HepG2 (cell line): ENCODE measurements at regions not wholly inside any gene's neighbourhood (a gene's known extent, or its start where the extent isn't known, plus 50 kb on each side); places are given as distances from the start of the nearest gene placed in this dataset.
A peak's percentile ranks its signal among the peaks of the same experiment; 100 is the strongest.

Experiments used
- ATAD3A ChIP-seq: sonication (generic); formaldehyde crosslinking; IDR thresholded peaks from 2 replicates; pipeline ENCODE4 v1.4.0; 2020; ENCODE audit warnings: missing genetic modification reagents
- CAMTA2 ChIP-seq: sonication (generic); formaldehyde crosslinking; IDR thresholded peaks from 2 replicates; pipeline ENCODE4 v1.4.0; 2020; ENCODE audit warnings: mild to moderate bottlenecking, missing genetic modification reagents, borderline replicate concordance
- HHEX ChIP-seq: IDR thresholded peaks from 2 replicates; pipeline ENCODE4 v1.6.1; 2016; ENCODE audit warnings: control low read depth
- HNRNPUL1 ChIP-seq: fragments of 200-400 bp; formaldehyde crosslinking; IDR thresholded peaks from 2 replicates; pipeline ENCODE4 v1.6.1; 2017; ENCODE audit warnings: low read depth, mild to moderate bottlenecking, low read length, moderate library complexity
- KLF11 ChIP-seq: IDR thresholded peaks from 2 replicates; pipeline ENCODE4 v1.6.1; 2016; ENCODE audit warnings: missing compliant biosample characterization
- KLF16 ChIP-seq, 2 experiments: sonication (generic) in 1 of 2; formaldehyde crosslinking in 1 of 2; IDR thresholded peaks; 2 replicates each; pipeline versions ENCODE4 v1.6.1 to v1.8.0; 2016 to 2023; ENCODE audit warnings: missing genetic modification reagents in 2 of 2, missing compliant biosample characterization in 1 of 2
- NFRKB ChIP-seq: fragments of 450-650 bp; IDR thresholded peaks from 2 replicates; pipeline ENCODE4 v1.6.1; 2017
- PAXIP1 ChIP-seq: sonication (generic); formaldehyde crosslinking; conservative IDR thresholded peaks from 2 replicates; pipeline ENCODE4 v1.4.0; 2020; ENCODE audit warnings: mild to moderate bottlenecking, missing genetic modification reagents, moderate library complexity
- REPIN1 ChIP-seq: sonication (generic); formaldehyde crosslinking; IDR thresholded peaks from 2 replicates; pipeline ENCODE4 v1.8.0; 2022; ENCODE audit warnings: missing genetic modification reagents, low read depth, mild to moderate bottlenecking, borderline replicate concordance
- SKI ChIP-seq: fragments of 450-650 bp; IDR thresholded peaks from one replicate; pipeline ENCODE4 v1.6.1; 2018; ENCODE audit warnings: mild to moderate bottlenecking; ENCODE audit not compliant: partially characterized antibody
- TSC22D2 ChIP-seq: sonication (generic); formaldehyde crosslinking; IDR thresholded peaks from 2 replicates; pipeline ENCODE4 v1.5.1; 2020; ENCODE audit warnings: missing genetic modification reagents, mild to moderate bottlenecking, borderline replicate concordance
- ZNF280B ChIP-seq: sonication (generic); formaldehyde crosslinking; IDR thresholded peaks from 2 replicates; pipeline ENCODE4 v1.5.0; 2020; ENCODE audit warnings: missing genetic modification reagents, mild to moderate bottlenecking, borderline replicate concordance
- ZNF441 ChIP-seq: sonication (generic); formaldehyde crosslinking; IDR thresholded peaks from 2 replicates; pipeline ENCODE4 v1.7.0; 2021; ENCODE audit warnings: missing genetic modification reagents, borderline replicate concordance
- ZNF609 ChIP-seq: sonication (generic); formaldehyde crosslinking; IDR thresholded peaks from 2 replicates; pipeline ENCODE4 v1.4.0; 2020; ENCODE audit warnings: mild to moderate bottlenecking, missing genetic modification reagents, borderline replicate concordance
- ZNF776 ChIP-seq: sonication (generic); formaldehyde crosslinking; IDR thresholded peaks from 2 replicates; pipeline ENCODE4 v1.4.0; 2020; ENCODE audit warnings: mild to moderate bottlenecking, missing genetic modification reagents
- ZNF792 ChIP-seq: IDR thresholded peaks from 2 replicates; pipeline ENCODE4 v1.6.1; 2016
- ZUFSP ChIP-seq: sonication (generic); formaldehyde crosslinking; IDR thresholded peaks from 2 replicates; pipeline ENCODE4 v1.9.0; 2021; ENCODE audit warnings: missing genetic modification reagents, mild to moderate bottlenecking, borderline replicate concordance

GRCh38 chr20:53763707-53764414 lies 170.2 kb upstream of the ZNF217 start (continued):
- TF ChIP-seq HHEX (CRISPR knock-in tag) (peak; percentile 77), ZNF776 (CRISPR knock-in tag) (no peak), ATAD3A (CRISPR knock-in tag) (no peak), KLF16 (CRISPR knock-in tag; IDR thresholded peaks at IDR 0.05) (peak in 1 of 2 experiments; percentile 98; a peak in 2 of 4 replicates), ZNF609 (CRISPR knock-in tag) (peak; percentile 91), REPIN1 (CRISPR knock-in tag) (peak; percentile 81; the same call in 1 of the 2 replicates), ZNF441 (CRISPR knock-in tag) (peak; percentile 89; the same call in 1 of the 2 replicates), ZNF280B (CRISPR knock-in tag) (no peak), SKI (peak; percentile 55), PAXIP1 (CRISPR knock-in tag) (peak; percentile 99), HNRNPUL1 (0 out of 2 replicates have a peak, but pooled peaks have one; percentile 38), CAMTA2 (CRISPR knock-in tag) (no peak), ZUFSP (no peak), KLF11 (peak; percentile 94; the same call in 1 of the 2 replicates), ZNF792 (CRISPR knock-in tag) (peak; percentile 88), TSC22D2 (CRISPR knock-in tag) (0 out of 2 replicates have a peak, but pooled peaks have one; percentile 39), NFRKB (no peak)
